ENCODE measurements at regions not wholly inside any gene's neighbourhood (a gene's known extent, or its start where the extent isn't known, plus 50 kb on each side); places are given as distances from the start of the nearest gene placed in this dataset.

DNA sequence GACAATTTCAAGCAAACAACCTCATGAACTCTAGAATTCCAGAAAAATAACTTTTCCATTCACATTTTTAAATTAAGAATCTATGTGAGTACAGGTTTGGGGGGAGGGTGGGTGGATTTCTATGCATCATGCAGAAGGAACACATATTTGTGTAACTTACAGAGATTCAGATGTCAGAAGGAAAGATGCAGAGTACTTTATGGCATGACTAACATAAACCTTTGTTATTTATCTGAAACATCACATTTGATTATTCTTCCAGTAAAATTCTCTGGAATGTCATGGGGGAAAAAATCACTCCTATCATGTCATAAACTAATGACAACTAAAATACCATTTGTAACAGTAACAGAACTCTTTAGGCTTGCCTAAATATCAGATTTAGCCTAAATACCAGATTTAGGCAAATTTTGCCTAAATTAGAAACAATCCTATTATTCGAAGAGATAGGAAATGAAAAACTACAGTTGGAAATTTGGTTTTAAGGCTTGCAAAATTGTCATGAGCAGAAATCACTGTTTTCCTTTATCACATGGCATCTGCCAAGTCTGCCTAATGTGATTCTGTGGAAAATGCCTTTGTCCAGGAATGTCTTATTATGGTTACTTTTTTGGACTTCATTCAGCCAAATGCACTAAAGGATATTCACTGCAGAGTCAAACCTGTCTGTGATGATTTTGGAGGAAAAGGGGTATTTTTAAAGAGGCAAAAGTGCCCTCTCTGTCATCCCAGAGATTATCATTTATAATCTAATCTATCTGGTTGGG is 527.7 kb upstream of the CELF2 start:
- DNase-seq: no peak

GRCh38 chr10:10490581-10490980 is 527.1 kb upstream of the CELF2 start:
- no peak for DNase-seq

DNA sequence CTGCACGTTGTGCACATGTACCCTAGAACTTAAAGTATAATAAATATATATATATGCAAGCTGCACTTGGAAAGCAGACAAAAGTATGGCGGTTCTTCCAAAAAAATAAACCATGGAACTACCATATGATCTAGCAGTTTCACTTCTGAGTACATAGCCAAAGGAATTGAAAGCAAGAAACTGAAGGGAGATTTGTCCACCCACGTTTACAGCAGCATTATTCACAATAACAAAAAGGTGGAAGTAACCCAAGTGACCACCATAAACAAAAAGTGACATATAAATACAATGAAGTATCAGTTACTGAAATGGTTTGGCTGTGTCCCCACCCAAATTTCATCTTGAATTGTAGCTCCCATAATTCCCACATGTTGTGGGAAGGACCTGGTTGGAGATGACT is 525.3 kb upstream of the CELF2 start:
- no peak for DNase-seq

DNA sequence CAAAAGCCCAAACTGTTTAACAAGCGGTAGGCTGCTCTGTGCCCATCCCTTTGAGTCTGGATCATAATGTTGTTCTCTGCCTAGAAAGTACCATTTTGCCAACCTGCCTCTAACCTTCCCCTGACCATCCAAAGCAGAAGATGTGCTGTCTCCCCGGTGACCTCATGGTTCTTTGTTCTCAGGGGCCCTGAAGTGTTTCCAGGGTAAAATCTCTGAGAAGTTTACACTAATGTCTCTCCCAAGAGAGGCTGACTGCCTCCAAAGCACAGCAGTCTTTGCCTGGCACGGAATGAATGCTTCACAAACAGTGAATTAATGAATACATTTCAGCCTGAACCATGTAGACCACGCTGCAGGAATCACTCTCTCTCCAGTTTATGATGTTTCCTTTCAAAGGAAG is 523.8 kb upstream of the CELF2 start:
- no peak for DNase-seq

DNA sequence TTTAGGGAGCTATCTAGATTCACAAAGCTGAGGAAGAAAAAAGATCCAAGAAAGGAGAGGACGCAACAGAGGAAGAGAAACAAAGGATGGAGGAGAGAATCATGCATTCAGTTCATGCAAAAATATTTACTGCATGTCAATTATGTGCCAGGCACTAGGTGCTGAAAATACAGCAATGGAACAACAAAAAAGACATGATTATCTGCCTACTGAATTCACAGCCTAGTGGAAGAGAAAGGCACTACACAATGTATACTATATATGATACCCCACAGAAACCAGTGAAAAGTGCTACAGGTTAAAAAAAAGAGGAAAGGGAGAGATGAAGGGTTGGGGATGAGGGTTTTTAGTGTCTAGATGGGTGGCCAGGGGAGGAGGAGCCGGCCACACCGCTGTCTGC is 520.4 kb upstream of the CELF2 start:
- DNase-seq: no peak

DNA sequence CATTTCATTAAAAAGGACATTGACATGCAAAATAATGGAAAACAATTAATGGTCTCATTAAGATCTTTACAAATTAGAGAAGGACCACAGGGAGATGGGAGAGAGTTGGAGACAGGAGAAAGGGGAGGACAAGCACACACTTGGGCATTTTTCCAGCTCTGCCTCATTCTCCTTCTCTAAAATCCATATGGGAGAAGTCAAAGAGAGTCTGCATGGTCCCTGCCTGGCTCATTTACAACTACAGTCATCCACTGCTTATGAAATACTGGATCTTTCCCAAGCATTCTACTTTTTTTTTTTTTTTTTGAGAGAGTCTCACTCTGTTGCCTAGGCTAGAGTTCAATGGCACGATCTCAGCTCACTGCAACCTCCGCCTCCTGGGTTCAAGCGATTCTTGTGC is 518.9 kb upstream of the CELF2 start:
- no peak for DNase-seq

DNA sequence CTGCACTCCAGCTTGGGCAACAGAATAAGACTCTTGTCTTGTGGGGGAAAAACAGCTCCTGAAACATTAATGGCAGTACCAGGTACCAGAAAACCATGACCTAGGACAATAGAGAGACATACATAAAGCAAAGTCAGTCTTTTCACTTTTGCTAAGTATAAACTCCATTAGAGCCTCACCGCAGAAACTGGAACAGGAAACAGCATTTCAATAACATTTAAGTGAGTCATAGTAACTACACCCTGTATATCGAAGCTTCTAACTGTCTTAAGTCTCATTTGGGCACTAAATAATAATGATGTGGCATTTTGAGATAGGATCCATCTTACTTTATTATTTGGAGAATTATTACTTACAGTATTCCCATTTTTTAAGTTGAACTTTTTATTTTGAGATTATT is 517.8 kb upstream of the CELF2 start:
- DNase-seq: no peak

GRCh38 chr10:10500937-10501336 is 516.7 kb upstream of the CELF2 start:
- DNase-seq: no peak

DNA sequence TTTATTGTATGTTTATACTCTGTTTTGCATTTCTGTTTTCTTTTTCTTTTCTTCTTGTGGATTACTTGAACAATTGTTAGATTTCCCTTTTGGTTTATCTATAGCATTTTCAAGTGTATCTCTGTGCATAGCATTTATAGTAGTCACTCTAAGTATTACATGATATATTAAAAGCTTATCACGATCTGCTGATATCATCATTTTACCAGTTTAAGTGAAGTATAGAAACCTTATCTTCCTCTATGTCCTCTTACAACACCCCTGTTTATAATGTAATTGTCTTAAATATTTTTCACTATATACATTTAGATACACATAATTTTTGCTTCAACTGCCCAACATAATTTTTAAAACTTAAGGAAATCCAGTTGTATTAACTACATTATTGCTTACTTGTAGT is 513.9 kb upstream of the CELF2 start:
- no peak for DNase-seq

- no peak for DNase-seq
Measured at GRCh38 chr10:10508211-10508610, 509.5 kb upstream of the CELF2 start.

GRCh38 chr10:10510179-10510578 is 507.5 kb upstream of the CELF2 start:
- DNase-seq: no peak

GRCh38 chr10:10513067-10513466 is 504.6 kb upstream of the CELF2 start:
- DNase-seq: no peak

- DNase-seq: no peak
Measured at GRCh38 chr10:10513898-10514297, 503.8 kb upstream of the CELF2 start.

DNA sequence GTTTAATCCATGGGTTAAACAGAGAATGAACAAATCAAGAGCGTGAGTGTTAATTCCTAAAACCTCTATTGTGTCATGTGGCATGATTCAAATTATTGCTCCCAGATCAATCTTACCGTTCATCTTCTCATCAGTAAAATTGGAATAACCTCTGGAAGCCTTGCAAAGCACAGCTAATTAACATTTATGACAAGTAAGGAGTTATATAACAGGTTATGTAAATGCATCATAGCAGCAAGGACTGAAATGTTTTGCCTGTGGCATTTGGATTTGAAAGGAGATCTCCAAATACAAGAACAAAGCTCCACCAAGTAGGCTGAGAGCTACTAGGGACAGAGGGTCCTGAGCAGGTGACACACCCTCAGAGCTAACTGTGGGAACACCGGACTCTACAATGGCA is 502.9 kb upstream of the CELF2 start:
- DNase-seq: no peak

GRCh38 chr10:10515479-10516204 is 502.0 kb upstream of the CELF2 start:
- no peak for DNase-seq

DNA sequence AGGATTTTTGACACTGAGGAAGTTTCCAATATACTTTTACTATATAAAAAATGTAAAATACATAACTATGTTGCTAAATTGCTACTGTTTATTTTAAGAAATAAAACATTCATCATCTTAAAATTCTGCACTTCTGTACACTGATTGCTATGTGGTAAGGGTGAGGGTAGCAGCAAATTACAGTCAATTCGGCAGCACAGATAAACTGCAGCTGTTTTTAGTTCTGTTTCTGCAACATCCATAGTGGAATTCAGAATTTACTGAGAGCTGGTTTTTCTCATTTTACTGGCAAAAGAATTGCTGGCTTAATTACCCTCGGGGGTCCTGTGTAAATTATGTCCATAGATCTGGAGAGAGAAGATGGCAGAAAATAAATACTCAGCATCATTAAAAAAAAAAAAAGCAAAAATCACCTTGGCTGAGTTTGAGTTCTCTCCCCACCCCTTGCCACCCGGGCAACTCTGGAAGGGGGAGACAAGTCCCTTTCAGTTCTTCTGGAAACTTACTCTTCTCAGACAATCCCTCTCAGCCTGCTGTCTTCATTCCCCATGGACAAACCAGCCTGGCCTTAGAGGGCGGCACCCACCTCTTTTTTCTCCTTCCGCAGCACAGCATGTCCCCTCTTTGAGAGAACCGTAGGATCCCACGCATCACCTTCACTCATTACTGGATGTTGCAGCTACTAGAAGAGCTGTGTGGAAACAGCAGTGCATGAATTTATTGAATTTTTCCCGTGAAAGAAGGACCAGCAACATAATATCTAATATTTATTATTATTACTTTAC is 501.1 kb upstream of the CELF2 start:
- DNase-seq: no peak

- no peak for DNase-seq
Measured at GRCh38 chr10:10517866-10518265, 499.8 kb upstream of the CELF2 start.

DNA sequence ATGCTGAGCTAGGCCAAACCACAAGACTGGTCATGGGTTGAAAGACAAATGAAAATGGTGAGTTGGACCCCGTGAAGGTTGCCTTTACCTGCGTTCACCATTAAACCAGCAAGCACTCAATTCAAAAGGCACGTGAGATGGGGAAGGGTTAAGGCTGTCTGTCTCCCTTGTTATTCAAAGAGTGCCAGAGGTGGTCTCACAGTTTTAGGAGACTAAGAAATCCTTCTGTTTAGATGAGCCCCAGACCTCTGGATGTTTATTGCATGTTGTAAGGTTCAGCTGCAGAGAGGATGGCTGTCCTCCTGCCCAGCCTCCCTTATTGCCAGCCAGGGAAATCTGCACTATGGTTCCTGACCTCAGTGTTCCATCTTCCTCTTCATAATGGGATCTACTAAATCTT is 498.0 kb upstream of the CELF2 start:
- no peak for DNase-seq

DNA sequence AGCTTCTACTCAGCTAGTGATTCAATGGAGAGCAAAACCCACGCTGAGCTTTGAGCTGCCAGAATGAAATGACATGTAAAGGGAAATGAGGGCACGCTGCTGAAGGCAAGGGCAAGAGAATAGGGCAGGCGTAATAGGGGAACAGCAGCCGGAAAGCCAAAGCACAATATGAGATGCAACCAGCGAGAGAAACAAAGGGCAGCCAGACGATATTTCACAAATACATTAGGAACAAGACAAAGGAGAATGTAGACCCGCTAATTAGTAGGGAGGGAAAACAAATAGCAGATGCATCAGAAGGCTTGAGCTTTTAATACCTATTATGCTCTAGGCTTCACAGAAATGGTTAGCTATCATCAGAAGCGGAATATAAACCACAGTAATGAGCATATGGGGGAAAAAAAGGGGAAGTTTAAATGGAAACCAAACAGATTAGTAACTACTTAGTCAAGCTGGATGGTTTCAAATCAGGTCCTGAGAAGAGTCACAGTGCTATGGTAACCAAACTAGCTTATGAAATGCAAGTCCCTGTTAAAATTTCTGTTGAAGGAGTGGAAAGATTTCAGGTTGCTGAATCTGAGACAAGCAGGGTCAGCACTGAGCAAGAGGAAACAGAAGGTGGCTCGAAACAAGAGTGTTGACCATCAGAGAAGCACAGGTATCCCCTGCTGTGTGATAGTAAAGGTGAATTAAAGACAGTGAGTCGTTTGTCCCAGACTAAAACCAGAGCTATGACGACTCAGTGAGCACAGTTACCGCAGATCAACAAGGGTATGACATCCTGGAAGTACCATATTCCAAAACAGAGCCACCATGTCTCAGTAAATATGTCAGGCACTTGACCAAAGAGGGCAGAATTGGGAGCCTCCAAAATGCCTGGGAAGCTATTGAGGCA is 496.9 kb upstream of the CELF2 start:
- no peak for DNase-seq

DNA sequence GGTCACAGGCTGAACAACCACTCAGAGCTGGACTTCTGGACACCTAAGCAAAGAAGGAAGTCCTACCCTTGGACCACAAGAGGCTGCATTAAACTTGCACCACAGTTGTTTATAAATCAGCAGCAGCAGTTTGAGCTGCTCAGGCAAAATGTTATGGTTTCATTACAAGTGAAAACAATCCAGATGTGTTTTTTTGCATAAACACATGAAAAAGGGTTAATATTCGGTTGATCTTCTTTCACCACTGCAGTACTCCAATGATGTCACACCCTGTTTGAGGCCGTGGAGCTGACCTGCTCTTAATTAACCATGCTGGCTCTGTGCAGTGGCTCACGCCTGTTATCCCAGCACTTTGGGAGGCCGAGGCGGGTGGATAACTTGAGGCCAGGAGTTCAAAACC is 490.8 kb upstream of the CELF2 start:
- DNase-seq: no peak

DNA sequence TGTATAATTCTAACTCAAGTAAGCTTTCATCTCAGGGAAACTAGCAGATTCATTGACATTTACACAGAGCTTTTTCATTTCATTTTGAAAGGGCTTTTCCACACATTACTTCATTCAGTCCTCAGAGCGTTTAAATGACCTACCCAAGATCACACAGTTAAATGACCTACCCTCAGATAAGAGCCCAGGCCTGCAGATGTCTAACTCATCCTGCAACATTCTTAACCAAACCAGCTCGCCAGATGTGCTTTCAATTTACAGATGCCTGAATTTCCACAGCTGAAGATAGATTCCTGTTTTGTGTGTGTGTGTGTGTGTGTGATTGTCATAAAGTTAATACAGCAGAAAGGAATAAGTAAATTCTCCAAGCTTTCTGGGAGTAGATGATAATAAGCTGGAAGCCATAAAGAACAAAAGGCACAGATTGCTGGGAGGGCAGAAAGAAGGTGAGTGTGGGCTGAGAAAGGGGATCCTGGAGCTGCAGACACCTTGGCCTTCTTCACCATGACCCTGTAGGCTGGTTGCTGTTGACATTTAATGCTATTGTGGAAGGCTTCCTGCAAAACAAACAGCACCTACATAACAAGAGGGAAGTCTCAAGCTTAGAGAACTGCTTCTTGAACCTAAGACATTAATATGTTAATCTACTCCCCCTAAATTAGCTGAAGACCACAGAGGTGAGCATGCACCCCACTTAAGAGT is 489.7 kb upstream of the CELF2 start:
- DNase-seq: no peak

- DNase-seq: no peak
Measured at GRCh38 chr10:10528563-10528910, 489.1 kb upstream of the CELF2 start.
